Left ventricle myocardium inferior (tissue), 1 donor: ENCODE measurements at regions not wholly inside any gene's neighbourhood (a gene's known extent, or its start where the extent isn't known, plus 50 kb on each side); places are given as distances from the start of the nearest gene placed in this dataset.
"Not testable (repeated sequence)": the region's sequence is repeated elsewhere in the genome, so short reads cannot be mapped to it uniquely, and the experiment has no call there.

Experiments
- DNase-seq: peaks from one replicate; pipeline ENCODE4 v3.0.0-alpha.2; 2020
- H3K27ac ChIP-seq: fragments of 200-600 bp; replicated peaks from 2 replicates; pipeline ENCODE4 v1.8.0; 2021
- H3K27me3 ChIP-seq: fragments of 200-600 bp; 2 replicates; pipeline ENCODE4 v1.8.0; 2021; ENCODE audit warnings: low read depth
- H3K36me3 ChIP-seq: fragments of 200-600 bp; 2 replicates; pipeline ENCODE4 v1.8.0; 2021
- H3K4me1 ChIP-seq: fragments of 200-600 bp; 2 replicates; pipeline ENCODE4 v1.8.0; 2021
- H3K4me3 ChIP-seq: fragments of 200-600 bp; 2 replicates; pipeline ENCODE4 v1.8.0; 2021; ENCODE audit warnings: mild to moderate bottlenecking, moderate library complexity
- H3K9me3 ChIP-seq: fragments of 200-600 bp; replicated peaks from 2 replicates; pipeline ENCODE4 v1.8.0; 2021
- CTCF ChIP-seq: fragments of 200-600 bp; IDR thresholded peaks from 2 replicates; pipeline ENCODE4 v1.8.0; 2021; ENCODE audit warnings: antibody characterized with exemption, mild to moderate bottlenecking, borderline replicate concordance
- intact Hi-C: fragments of 100-400 bp; cut with micrococcal nuclease; formaldehyde crosslinking; loops from one replicate; pipeline ENCODE4 v1.11.0; 2022
- donor health status: DM: no; HTN: yes; CAD: no; lungs with severe emphysema.

GRCh38 chr4:63218856-63219255, 1190.4 kb downstream of the TECRL start:
- no peak for DNase-seq
- intact Hi-C loops: no loop called here
- no peaks in the 10 kb centered on the region for H3K36me3 ChIP-seq
- H3K27me3 ChIP-seq: no peaks in the 10 kb centered on the region
- H3K9me3 ChIP-seq: peaks cover 35% of the 10 kb centered on the region
- no peak overlapping the region for H3K27ac ChIP-seq
- no peak overlapping the region for H3K4me3 ChIP-seq
- TF ChIP-seq CTCF: no peak
- no peaks in the 10 kb centered on the region for H3K4me1 ChIP-seq

GRCh38 chr4:63214076-63214475, 1195.2 kb downstream of the TECRL start:
- intact Hi-C loops: no loop called here

GRCh38 chr4:63211776-63212479, 1197.3 kb downstream of the TECRL start:
- intact Hi-C loops: no loop called here
- DNase-seq: no peak
- Histone ChIP-seq H3K27ac (no peak overlapping the region), H3K27me3 (no peaks in the 10 kb centered on the region), H3K4me3 (no peak overlapping the region), H3K9me3 (peaks cover 54% of the 10 kb centered on the region), H3K4me1 (no peaks in the 10 kb centered on the region), H3K36me3 (no peaks in the 10 kb centered on the region)
- TF ChIP-seq CTCF: no peak

More at GRCh38 chr4:63214076-63214475, 1195.2 kb downstream of the TECRL start:
- Histone ChIP-seq H3K9me3 (peaks cover 56% of the 10 kb centered on the region), H3K27me3 (no peaks in the 10 kb centered on the region), H3K4me3 (no peak overlapping the region), H3K4me1 (no peaks in the 10 kb centered on the region), H3K36me3 (no peaks in the 10 kb centered on the region), H3K27ac (no peak overlapping the region)
- no peak for DNase-seq
- TF ChIP-seq CTCF: no peak

GRCh38 chr4:63211375-63211774, 1197.9 kb downstream of the TECRL start:
- Histone ChIP-seq H3K27me3 (no peaks in the 10 kb centered on the region), H3K4me3 (no peak overlapping the region), H3K36me3 (no peaks in the 10 kb centered on the region), H3K27ac (no peak overlapping the region), H3K4me1 (no peaks in the 10 kb centered on the region), H3K9me3 (peaks cover 52% of the 10 kb centered on the region)
- intact Hi-C loops: no loop called here
- no peak for DNase-seq
- no peak for TF ChIP-seq CTCF

- DNase-seq, H3K27me3 ChIP-seq, H3K4me3 ChIP-seq, intact Hi-C loops, H3K27ac ChIP-seq, H3K4me1 ChIP-seq, H3K36me3 ChIP-seq: not testable (repeated sequence)
- H3K9me3 ChIP-seq: peaks cover 11% of the 10 kb centered on the region
Measured at GRCh38 chr4:63193029-63193428, 1216.2 kb downstream of the TECRL start.

- intact Hi-C loops: no loop called here
- Histone ChIP-seq H3K9me3 (peaks cover 4% of the 10 kb centered on the region), H3K36me3 (no peaks in the 10 kb centered on the region), H3K4me1 (no peaks in the 10 kb centered on the region), H3K27me3 (no peaks in the 10 kb centered on the region), H3K4me3 (no peak overlapping the region), H3K27ac (no peak overlapping the region)
- DNase-seq: no peak
- TF ChIP-seq CTCF: no peak
Measured at GRCh38 chr4:63171341-63171740, 1237.9 kb downstream of the TECRL start.
